CD8-positive, alpha-beta memory T cell (primary cell): ENCODE measurements at regions not wholly inside any gene's neighbourhood (a gene's known extent, or its start where the extent isn't known, plus 50 kb on each side); places are given as distances from the start of the nearest gene placed in this dataset.
"Not testable (repeated sequence)": the region's sequence is repeated elsewhere in the genome, so short reads cannot be mapped to it uniquely, and the experiment has no call there.

Experiments
- CTCF ChIA-PET: fragments of 350-600 bp; sonication (Branson Sonifier 250); formaldehyde crosslinking; loops from one replicate; lab custom pipeline; 2021; ENCODE audit warnings: antibody characterized with exemption; lab: Charles Lee
- POLR2A ChIA-PET: fragments of 350-600 bp; sonication (Branson Sonifier 250); formaldehyde crosslinking; loops from one replicate; lab custom pipeline; 2021; ENCODE audit warnings: antibody characterized with exemption; lab: Charles Lee
- DNase-seq, 5 donors: peaks; one replicate each; pipeline versions ENCODE4 v3.0.0 to v3.0.0-alpha.2; 2020 to 2022; ENCODE audit warnings: mixed read lengths in 1 of 5
- H3K27ac ChIP-seq: one replicate; pipeline ENCODE4 v1.7.0; 2013; ENCODE audit warnings: low read depth, mild to moderate bottlenecking, low read length, moderate library complexity
- H3K27me3 ChIP-seq: 2 replicates; pipeline ENCODE4 v1.7.0; 2013; ENCODE audit warnings: low read length, mild to moderate bottlenecking; ENCODE audit not compliant: insufficient read depth, poor library complexity, severe bottlenecking
- H3K36me3 ChIP-seq: 2 replicates; pipeline ENCODE4 v1.7.0; 2013; ENCODE audit warnings: mild to moderate bottlenecking, low read length, moderate library complexity; ENCODE audit not compliant: insufficient read depth
- H3K4me1 ChIP-seq: 2 replicates; pipeline ENCODE4 v1.7.0; 2013; ENCODE audit warnings: mild to moderate bottlenecking, low read length, moderate library complexity; ENCODE audit not compliant: insufficient read depth
- H3K4me3 ChIP-seq: 2 replicates; pipeline ENCODE4 v1.7.0; 2013; ENCODE audit warnings: mild to moderate bottlenecking, low read length
- H3K9me3 ChIP-seq: 2 replicates; pipeline ENCODE4 v1.7.0; 2013; ENCODE audit warnings: mild to moderate bottlenecking, low read length
- H3K27ac Mint-ChIP-seq, 8 donors: one replicate each; pipeline ENCODE4 v1.8.0; 2020 to 2021; ENCODE audit warnings: mixed read lengths in 8 of 8, mild to moderate bottlenecking in 6 of 8, inconsistent platforms in 3 of 8, moderate library complexity in 3 of 8
- H3K27me3 Mint-ChIP-seq, 2 donors: one replicate each; pipeline ENCODE4 v1.8.0; 2020 to 2021; ENCODE audit warnings: mixed read lengths in 2 of 2, mild to moderate bottlenecking in 1 of 2, moderate library complexity in 1 of 2
- H3K36me3 Mint-ChIP-seq, 3 donors: one replicate each; pipeline ENCODE4 v1.8.0; 2020 to 2021; ENCODE audit warnings: mixed read lengths in 3 of 3, inconsistent platforms in 1 of 3, mild to moderate bottlenecking in 1 of 3
- H3K4me1 Mint-ChIP-seq, 3 donors: one replicate each; pipeline ENCODE4 v1.8.0; 2020 to 2021; ENCODE audit warnings: mixed read lengths in 3 of 3, inconsistent platforms in 1 of 3, mild to moderate bottlenecking in 1 of 3
- H3K4me3 Mint-ChIP-seq, 7 donors: one replicate each; pipeline ENCODE4 v1.8.0; 2020 to 2021; ENCODE audit warnings: mixed read lengths in 7 of 7, mild to moderate bottlenecking in 6 of 7, moderate library complexity in 4 of 7, inconsistent platforms in 2 of 7
- H3K9me3 Mint-ChIP-seq, 5 donors: one replicate each; pipeline ENCODE4 v1.8.0; 2020 to 2022; ENCODE audit warnings: mixed read lengths in 5 of 5, mild to moderate bottlenecking in 3 of 5, moderate library complexity in 2 of 5, inconsistent platforms in 1 of 5

DNA sequence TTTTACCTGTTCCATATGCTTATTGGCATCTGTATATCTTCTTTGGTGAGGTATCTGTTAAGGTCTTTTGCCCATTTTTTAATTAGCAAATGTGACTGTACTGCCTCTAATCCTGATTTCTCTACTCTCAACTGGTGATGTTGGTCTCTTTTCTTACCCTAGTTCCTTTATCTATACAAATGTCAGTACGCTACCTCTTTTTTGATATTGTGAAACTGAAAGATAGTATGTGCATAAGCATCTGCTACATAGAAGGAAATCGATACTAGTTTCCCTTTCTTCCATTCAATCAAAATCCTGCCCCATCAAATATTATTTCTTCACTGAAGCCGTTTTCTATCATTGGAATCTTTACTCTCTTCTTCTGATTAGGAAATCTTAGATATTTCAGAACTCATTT, 194.9 kb upstream of the SPOPL start:
- Histone ChIP-seq H3K9me3 (no peaks in the 10 kb centered on the region), H3K36me3 (no peaks in the 10 kb centered on the region), H3K27ac (no peak overlapping the region), H3K27me3 (no peaks in the 10 kb centered on the region), H3K4me3 (no peak overlapping the region), H3K4me1 (no peaks in the 10 kb centered on the region)
- ChIA-PET POLR2A (no interaction called here), CTCF (no interaction called here)
- Mint-ChIP-seq H3K27me3 (peaks cover 0 to 3% of the 10 kb centered on the region in 2 donors), H3K4me1 (no peaks in the 10 kb centered on the region), H3K9me3 (peaks cover 0 to 7% (median 0%) of the 10 kb centered on the region in 5 donors), H3K27ac (no peak overlapping the region), H3K4me3 (no peak overlapping the region), H3K36me3 (no peaks in the 10 kb centered on the region)
- no peak for DNase-seq

DNA sequence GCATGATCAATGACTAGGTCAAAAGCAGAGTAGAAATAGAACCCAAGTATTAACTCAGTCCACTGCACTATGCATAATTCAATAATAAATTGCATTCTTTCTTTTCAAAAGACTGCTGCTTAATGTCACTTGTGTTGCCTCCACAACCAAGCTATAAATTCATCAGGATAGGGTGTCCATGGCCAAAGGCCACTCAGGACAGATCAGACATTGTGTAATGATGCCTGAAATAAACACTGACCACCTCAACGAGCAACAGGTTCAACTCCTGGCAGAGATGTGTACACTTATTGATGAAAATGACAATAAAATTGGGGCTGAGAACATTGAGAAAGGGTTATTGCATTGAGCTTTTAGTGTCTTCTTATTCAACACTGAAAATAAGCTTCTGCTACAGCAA, 194.5 kb upstream of the SPOPL start:
- no peak for DNase-seq
- H3K9me3 ChIP-seq = no peaks in the 10 kb centered on the region
- no peak overlapping the region for H3K4me3 ChIP-seq
- CTCF ChIA-PET = no interaction called here
- Mint-ChIP-seq H3K36me3 (no peaks in the 10 kb centered on the region), H3K27me3 (peaks cover 0 to 3% of the 10 kb centered on the region in 2 donors), H3K4me1 (no peaks in the 10 kb centered on the region), H3K9me3 (peaks cover 0 to 7% (median 0%) of the 10 kb centered on the region in 5 donors), H3K27ac (no peak overlapping the region), H3K4me3 (no peak overlapping the region)
- H3K36me3 ChIP-seq = no peaks in the 10 kb centered on the region
- no peak overlapping the region for H3K27ac ChIP-seq
- H3K4me1 ChIP-seq = no peaks in the 10 kb centered on the region
- H3K27me3 ChIP-seq = no peaks in the 10 kb centered on the region
- POLR2A ChIA-PET = no interaction called here

GRCh38 chr2:138309760-138310159, 191.8 kb upstream of the SPOPL start:
- POLR2A ChIA-PET = no interaction called here
- H3K9me3 Mint-ChIP-seq = peaks cover 0 to 11% (median 8%) of the 10 kb centered on the region in 5 donors
- DNase-seq = no peak
- Histone ChIP-seq H3K9me3 (no peaks in the 10 kb centered on the region), H3K36me3 (no peaks in the 10 kb centered on the region), H3K4me1 (no peaks in the 10 kb centered on the region), H3K27me3 (no peaks in the 10 kb centered on the region), H3K27ac (no peak overlapping the region), H3K4me3 (no peak overlapping the region)
- H3K4me1 Mint-ChIP-seq = no peaks in the 10 kb centered on the region
- CTCF ChIA-PET = no interaction called here
- no peak overlapping the region for H3K27ac Mint-ChIP-seq
- H3K36me3 Mint-ChIP-seq = no peaks in the 10 kb centered on the region
- H3K4me3 Mint-ChIP-seq = no peak overlapping the region
- H3K27me3 Mint-ChIP-seq = peaks cover 0 to 3% of the 10 kb centered on the region in 2 donors

GRCh38 chr2:138312061-138312460, 189.5 kb upstream of the SPOPL start:
- Histone ChIP-seq H3K9me3 (no peaks in the 10 kb centered on the region), H3K36me3 (no peaks in the 10 kb centered on the region), H3K4me3 (no peak overlapping the region), H3K27ac (no peak overlapping the region), H3K27me3 (no peaks in the 10 kb centered on the region), H3K4me1 (no peaks in the 10 kb centered on the region)
- ChIA-PET CTCF (no interaction called here), POLR2A (no interaction called here)
- H3K4me3 Mint-ChIP-seq = no peak overlapping the region
- H3K27ac Mint-ChIP-seq = peak overlapping the region in 1 of 8 donors; percentile 36
- peaks cover 0 to 2% of the 10 kb centered on the region in 2 donors for H3K27me3 Mint-ChIP-seq
- DNase-seq = no peak
- H3K4me1 Mint-ChIP-seq = no peaks in the 10 kb centered on the region
- peaks cover 5 to 25% (median 20%) of the 10 kb centered on the region in 5 donors for H3K9me3 Mint-ChIP-seq
- no peaks in the 10 kb centered on the region for H3K36me3 Mint-ChIP-seq

DNA sequence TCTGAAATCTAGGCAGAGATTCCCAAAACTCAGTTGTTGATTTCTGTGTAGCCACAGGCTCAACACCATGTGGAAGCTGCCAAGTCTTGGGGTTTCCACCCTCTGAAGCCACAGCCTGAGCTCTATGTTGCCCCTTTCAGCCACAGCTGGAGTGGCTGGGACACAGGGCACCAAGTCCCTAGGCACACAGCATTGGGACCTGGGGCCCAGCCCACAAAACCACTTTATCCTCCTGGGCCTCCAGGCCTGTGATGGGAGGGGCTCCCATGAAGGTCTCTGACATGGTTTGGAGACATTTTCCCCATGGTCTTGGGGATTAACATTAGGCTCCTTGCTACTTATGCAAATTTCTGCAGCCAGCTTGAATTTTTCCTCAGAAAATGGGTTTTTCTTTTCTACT, 186.0 kb upstream of the SPOPL start:
- H3K9me3 ChIP-seq, POLR2A ChIA-PET, H3K27ac Mint-ChIP-seq, H3K4me3 Mint-ChIP-seq, H3K4me1 Mint-ChIP-seq, H3K36me3 ChIP-seq, H3K27me3 Mint-ChIP-seq, H3K27ac ChIP-seq, CTCF ChIA-PET, DNase-seq, H3K27me3 ChIP-seq, H3K4me3 ChIP-seq, H3K4me1 ChIP-seq, H3K36me3 Mint-ChIP-seq: not testable (repeated sequence)
- H3K9me3 Mint-ChIP-seq = peaks cover 7 to 20% (median 16%) of the 10 kb centered on the region in 5 donors

GRCh38 chr2:138319616-138320015, 182.0 kb upstream of the SPOPL start:
- no peak overlapping the region for H3K4me3 Mint-ChIP-seq
- no peak for DNase-seq
- no peaks in the 10 kb centered on the region for H3K36me3 ChIP-seq
- ChIA-PET CTCF (interaction anchor here (0.6 kb wide), 1 partner anchor 236 kb away, joined by 3 read pairs; no protein-coding TSS in a partner anchor), POLR2A (no interaction called here)
- H3K4me3 ChIP-seq = no peak overlapping the region
- H3K27ac ChIP-seq = no peak overlapping the region
- H3K9me3 ChIP-seq = no peaks in the 10 kb centered on the region
- H3K27ac Mint-ChIP-seq = no peak overlapping the region
- H3K9me3 Mint-ChIP-seq = peaks cover 0 to 18% (median 11%) of the 10 kb centered on the region in 5 donors
- H3K27me3 ChIP-seq = no peaks in the 10 kb centered on the region
- H3K36me3 Mint-ChIP-seq = no peaks in the 10 kb centered on the region
- H3K4me1 Mint-ChIP-seq = no peaks in the 10 kb centered on the region
- H3K4me1 ChIP-seq = no peaks in the 10 kb centered on the region
- peaks cover 0 to 2% of the 10 kb centered on the region in 2 donors for H3K27me3 Mint-ChIP-seq

GRCh38 chr2:138321458-138321857, 180.1 kb upstream of the SPOPL start:
- no peak overlapping the region for H3K27ac Mint-ChIP-seq
- peaks cover 0 to 12% (median 6%) of the 10 kb centered on the region in 5 donors for H3K9me3 Mint-ChIP-seq
- no peak overlapping the region for H3K4me3 Mint-ChIP-seq
- DNase-seq = no peak
- no peaks in the 10 kb centered on the region for H3K27me3 ChIP-seq
- H3K9me3 ChIP-seq = no peaks in the 10 kb centered on the region
- no peak overlapping the region for H3K27ac ChIP-seq
- no peaks in the 10 kb centered on the region for H3K4me1 ChIP-seq
- no peaks in the 10 kb centered on the region for H3K27me3 Mint-ChIP-seq
- H3K4me3 ChIP-seq = no peak overlapping the region
- CTCF ChIA-PET = no interaction called here
- H3K36me3 Mint-ChIP-seq = no peaks in the 10 kb centered on the region
- POLR2A ChIA-PET = no interaction called here
- H3K36me3 ChIP-seq = no peaks in the 10 kb centered on the region
- no peaks in the 10 kb centered on the region for H3K4me1 Mint-ChIP-seq

GRCh38 chr2:138323382-138324067, 178.0 kb upstream of the SPOPL start:
- no peak overlapping the region for H3K4me3 ChIP-seq
- POLR2A ChIA-PET = no interaction called here
- DNase-seq = no peak
- no peaks in the 10 kb centered on the region for H3K36me3 Mint-ChIP-seq
- no peaks in the 10 kb centered on the region for H3K36me3 ChIP-seq
- no peaks in the 10 kb centered on the region for H3K27me3 Mint-ChIP-seq
- peaks cover 0 to 12% (median 6%) of the 10 kb centered on the region in 5 donors for H3K9me3 Mint-ChIP-seq
- no peak overlapping the region for H3K27ac Mint-ChIP-seq
- CTCF ChIA-PET = no interaction called here
- H3K27me3 ChIP-seq = no peaks in the 10 kb centered on the region
- no peaks in the 10 kb centered on the region for H3K4me1 ChIP-seq
- no peaks in the 10 kb centered on the region for H3K9me3 ChIP-seq
- H3K27ac ChIP-seq = no peak overlapping the region
- H3K4me3 Mint-ChIP-seq = no peak overlapping the region
- no peaks in the 10 kb centered on the region for H3K4me1 Mint-ChIP-seq
